Activated B cell treated with CpG ODN at 0.5 μM for 24 hours (primary cell): ENCODE measurements at regions not wholly inside any gene's neighbourhood (a gene's known extent, or its start where the extent isn't known, plus 50 kb on each side); places are given as distances from the start of the nearest gene placed in this dataset.

ENCODE experiments used
- ATAC-seq: fragments of 200-7000 bp; cut with Tn5 transposase; one replicate; pipeline ENCODE4 v1.10.0; 2021; ENCODE audit warnings: low read depth, mild to moderate bottlenecking, moderate library complexity
- CTCF ChIA-PET: fragments of 350-600 bp; sonication (Branson Sonifier 250); formaldehyde crosslinking; loops from one replicate; lab custom pipeline; 2021; ENCODE audit warnings: antibody characterized with exemption; lab: Charles Lee
- POLR2A ChIA-PET: fragments of 350-600 bp; sonication (Branson Sonifier 250); formaldehyde crosslinking; loops from one replicate; lab custom pipeline; 2021; ENCODE audit warnings: antibody characterized with exemption; lab: Charles Lee
- DNase-seq: peaks from one replicate; pipeline ENCODE4 v3.0.0; 2022
- H3K27ac Mint-ChIP-seq: one replicate; pipeline ENCODE4 v1.8.0; 2020; ENCODE audit warnings: mixed read lengths
- H3K27me3 Mint-ChIP-seq: one replicate; pipeline ENCODE4 v1.8.0; 2021; ENCODE audit warnings: mixed read lengths
- H3K36me3 Mint-ChIP-seq: one replicate; pipeline ENCODE4 v1.8.0; 2021; ENCODE audit warnings: low read depth, mixed read lengths
- H3K4me1 Mint-ChIP-seq: one replicate; pipeline ENCODE4 v1.8.0; 2021; ENCODE audit warnings: mixed read lengths
- H3K4me3 Mint-ChIP-seq: one replicate; pipeline ENCODE4 v1.8.0; 2020; ENCODE audit warnings: mild to moderate bottlenecking, mixed read lengths
- H3K9me3 Mint-ChIP-seq: one replicate; pipeline ENCODE4 v1.8.0; 2020; ENCODE audit warnings: mixed read lengths
- CTCF ChIP-seq: fragments of 200-600 bp; IDR thresholded peaks from one replicate; pipeline ENCODE4 v1.8.0; 2022; ENCODE audit warnings: antibody characterized with exemption, mild to moderate bottlenecking
- intact Hi-C: fragments of 100-400 bp; cut with micrococcal nuclease; formaldehyde crosslinking; loops from one replicate; pipeline ENCODE4 v1.15.1; 2024

GRCh38 chr4:30460818-30461217 is 259.4 kb upstream of the PCDH7 start:
- TF ChIP-seq CTCF = no peak
- intact Hi-C loops = no loop called here
- ChIA-PET CTCF (no interaction called here), POLR2A (no interaction called here)
- Mint-ChIP-seq H3K9me3 (peaks cover 14% of the 10 kb centered on the region), H3K4me1 (no peaks in the 10 kb centered on the region), H3K4me3 (no peak overlapping the region), H3K36me3 (no peaks in the 10 kb centered on the region), H3K27me3 (no peaks in the 10 kb centered on the region), H3K27ac (no peak overlapping the region)
- ATAC-seq (no peak), DNase-seq (no peak)

- peaks cover 12% of the 10 kb centered on the region for H3K9me3 Mint-ChIP-seq
These were observed 259.0 kb upstream of the PCDH7 start for GRCh38 chr4:30461218-30461617.

GRCh38 chr4:30462445-30463090 is 257.6 kb upstream of the PCDH7 start:
- no peaks in the 10 kb centered on the region for H3K27me3 Mint-ChIP-seq
- POLR2A ChIA-PET = no interaction called here

More at GRCh38 chr4:30461218-30461617, 259.0 kb upstream of the PCDH7 start:
- Mint-ChIP-seq H3K4me1 (no peaks in the 10 kb centered on the region), H3K27me3 (no peaks in the 10 kb centered on the region), H3K4me3 (no peak overlapping the region), H3K36me3 (no peaks in the 10 kb centered on the region), H3K27ac (no peak overlapping the region)
- CTCF ChIA-PET = no interaction called here
- POLR2A ChIA-PET = no interaction called here
- intact Hi-C loops = no loop called here
- TF ChIP-seq CTCF = no peak
- DNase-seq = no peak
- no peak for ATAC-seq

DNA sequence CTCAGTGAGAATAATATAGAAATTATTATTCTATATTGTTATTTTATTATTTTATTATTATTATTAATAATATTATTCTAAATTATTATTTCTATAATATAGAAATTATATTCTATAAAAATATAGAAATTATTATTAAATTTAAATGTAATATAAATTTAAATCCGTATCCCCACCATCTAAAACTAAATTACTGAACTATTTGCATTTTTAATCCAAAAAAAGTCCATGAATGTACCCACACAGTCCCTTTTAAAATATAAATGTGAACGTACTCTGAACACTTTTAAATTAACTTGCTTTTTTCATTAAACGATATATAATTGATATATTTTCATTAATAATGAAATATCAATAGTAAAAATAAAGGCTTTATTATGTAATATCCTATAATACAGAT is 248.3 kb upstream of the PCDH7 start:
- Mint-ChIP-seq H3K4me1 (no peaks in the 10 kb centered on the region), H3K9me3 (no peaks in the 10 kb centered on the region), H3K36me3 (no peaks in the 10 kb centered on the region), H3K27me3 (no peaks in the 10 kb centered on the region), H3K4me3 (no peak overlapping the region), H3K27ac (no peak overlapping the region)
- ATAC-seq (no peak), DNase-seq (no peak)
- intact Hi-C loops = no loop called here
- CTCF ChIA-PET = no interaction called here
- POLR2A ChIA-PET = no interaction called here
- no peak for TF ChIP-seq CTCF

More at GRCh38 chr4:30462445-30463090, 257.6 kb upstream of the PCDH7 start:
- no peak overlapping the region for H3K27ac Mint-ChIP-seq
- CTCF ChIA-PET = no interaction called here
- ATAC-seq (no peak), DNase-seq (no peak)
- H3K9me3 Mint-ChIP-seq = peaks cover 7% of the 10 kb centered on the region
- intact Hi-C loops = no loop called here
- no peak overlapping the region for H3K4me3 Mint-ChIP-seq
- no peaks in the 10 kb centered on the region for H3K4me1 Mint-ChIP-seq
- no peaks in the 10 kb centered on the region for H3K36me3 Mint-ChIP-seq
- TF ChIP-seq CTCF = no peak

DNA sequence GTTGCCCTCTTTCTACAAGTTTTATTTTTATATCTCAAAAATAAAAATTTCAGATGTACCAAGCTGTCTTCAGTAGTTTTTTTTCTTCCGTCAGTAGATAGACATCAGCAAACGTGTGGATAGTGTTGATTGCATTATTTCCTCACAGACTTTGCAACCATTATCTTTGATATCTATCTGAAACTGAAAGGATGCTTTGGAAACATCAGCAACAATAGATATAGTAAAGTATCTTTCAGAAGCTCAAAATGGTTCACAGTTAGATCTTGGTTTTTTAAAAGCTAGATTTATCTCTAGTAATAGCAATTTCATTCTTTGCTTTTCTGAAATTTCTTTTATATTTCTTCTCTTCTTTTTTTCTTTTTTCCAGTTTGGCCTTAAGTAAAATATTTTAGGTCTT is 246.9 kb upstream of the PCDH7 start:
- DNase-seq (no peak), ATAC-seq (no peak)
- CTCF ChIA-PET = no interaction called here
- H3K9me3 Mint-ChIP-seq = no peaks in the 10 kb centered on the region
- no peak overlapping the region for H3K4me3 Mint-ChIP-seq
- TF ChIP-seq CTCF = no peak
- no peak overlapping the region for H3K27ac Mint-ChIP-seq
- intact Hi-C loops = no loop called here
- no peaks in the 10 kb centered on the region for H3K4me1 Mint-ChIP-seq
- H3K36me3 Mint-ChIP-seq = no peaks in the 10 kb centered on the region
- POLR2A ChIA-PET = no interaction called here
- H3K27me3 Mint-ChIP-seq = no peaks in the 10 kb centered on the region
